HG03025 (cell line): ENCODE measurements at regions not wholly inside any gene's neighbourhood (a gene's known extent, or its start where the extent isn't known, plus 50 kb on each side); places are given as distances from the start of the nearest gene placed in this dataset.

Experiments
- ATAC-seq: cut with Tn5 transposase; IDR thresholded peaks from one replicate; pipeline ENCODE4 v1.9.1; 2021; ENCODE audit warnings: mild to moderate bottlenecking, moderate library complexity; ENCODE audit not compliant: unreplicated experiment, low FRiP score

- ATAC-seq: no peak
Measured at GRCh38 chr18:76557026-76557575, 62.1 kb upstream of the ZNF516 start.

- ATAC-seq: no peak
Measured at GRCh38 chr18:76554547-76555222, 59.6 kb upstream of the ZNF516 start.

- no peak for ATAC-seq
Measured at GRCh38 chr18:76553715-76554546, 58.9 kb upstream of the ZNF516 start.

- no peak for ATAC-seq
Measured at GRCh38 chr18:76548541-76548940, 53.5 kb upstream of the ZNF516 start.

GRCh38 chr18:76547296-76547695, 52.3 kb upstream of the ZNF516 start:
- ATAC-seq: no peak

- no peak for ATAC-seq
Measured at GRCh38 chr18:76546436-76546835, 51.4 kb upstream of the ZNF516 start.

GRCh38 chr18:76546088-76546435, 51.0 kb upstream of the ZNF516 start:
- ATAC-seq: no peak

GRCh38 chr18:76545433-76546087, 50.5 kb upstream of the ZNF516 start:
- no peak for ATAC-seq

- no peak for ATAC-seq
Measured at GRCh38 chr18:76544511-76545345, 49.7 kb upstream of the ZNF516 start.
